GM23338 (cell line): ENCODE measurements at regions not wholly inside any gene's neighbourhood (a gene's known extent, or its start where the extent isn't known, plus 50 kb on each side); places are given as distances from the start of the nearest gene placed in this dataset.

Source experiments
- ATAC-seq: fragments of 200-7000 bp; cut with Tn5 transposase; 3 replicates; pipeline ENCODE4 v1.9.1; 2020
- DNase-seq: peaks from one replicate; pipeline ENCODE4 v3.0.0-alpha.2; 2015; ENCODE audit warnings: low spot score
- H2AFZ ChIP-seq: fragments of 200-600 bp; sonication (generic); 2 replicates; pipeline ENCODE4 v1.8.0; 2016; ENCODE audit warnings: antibody characterized with exemption, mild to moderate bottlenecking, moderate library complexity
- H3F3A ChIP-seq: fragments of 200-600 bp; sonication (generic); replicated peaks from 2 replicates; pipeline ENCODE4 v1.8.0; 2017; ENCODE audit warnings: antibody characterized with exemption, mixed run types, low read depth
- H3K27ac ChIP-seq: fragments of 200-600 bp; sonication (generic); 2 replicates; pipeline ENCODE4 v1.6.1; 2016; ENCODE audit warnings: low read depth
- H3K27me3 ChIP-seq: fragments of 200-600 bp; sonication (generic); 2 replicates; pipeline ENCODE4 v1.8.0; 2016; ENCODE audit warnings: mild to moderate bottlenecking, mixed run types, moderate library complexity; ENCODE audit not compliant: insufficient read depth
- H3K36me3 ChIP-seq: fragments of 200-600 bp; sonication (generic); 2 replicates; pipeline ENCODE4 v1.8.0; 2016; ENCODE audit warnings: mild to moderate bottlenecking; ENCODE audit not compliant: insufficient read depth
- H3K4me1 ChIP-seq: fragments of 200-600 bp; sonication (generic); 2 replicates; pipeline ENCODE4 v1.8.0; 2016; ENCODE audit warnings: mild to moderate bottlenecking, moderate library complexity; ENCODE audit not compliant: insufficient read depth
- H3K4me2 ChIP-seq: fragments of 200-600 bp; sonication (generic); 2 replicates; pipeline ENCODE4 v1.7.1; 2017; ENCODE audit warnings: mixed run types
- H3K4me3 ChIP-seq: fragments of 200-600 bp; sonication (generic); 2 replicates; pipeline ENCODE4 v1.6.1; 2016; ENCODE audit warnings: mixed run types
- H3K79me2 ChIP-seq: fragments of 200-600 bp; sonication (generic); replicated peaks from 2 replicates; pipeline ENCODE4 v1.8.0; 2017; ENCODE audit warnings: mild to moderate bottlenecking; ENCODE audit not compliant: insufficient read depth
- H3K9me2 ChIP-seq: fragments of 200-600 bp; sonication (generic); 2 replicates; pipeline ENCODE4 v1.8.0; 2017; ENCODE audit not compliant: insufficient read depth
- H4K20me1 ChIP-seq: fragments of 200-600 bp; sonication (generic); replicated peaks from 2 replicates; pipeline ENCODE4 v1.8.0; 2017; ENCODE audit warnings: mild to moderate bottlenecking; ENCODE audit not compliant: insufficient read depth
- H3K27ac Mint-ChIP-seq: 2 replicates; pipeline ENCODE4 v1.8.0; 2020; ENCODE audit warnings: inconsistent platforms, mild to moderate bottlenecking, moderate library complexity, mixed read lengths
- H3K27me3 Mint-ChIP-seq: 3 replicates; pipeline ENCODE4 v1.8.0; 2022; ENCODE audit warnings: low read depth, mild to moderate bottlenecking, moderate library complexity, mixed read lengths, inconsistent platforms; ENCODE audit not compliant: insufficient read depth, poor library complexity
- H3K36me3 Mint-ChIP-seq: 3 replicates; pipeline ENCODE4 v1.8.0; 2021; ENCODE audit warnings: low read depth, mild to moderate bottlenecking, inconsistent platforms, moderate library complexity, mixed read lengths
- H3K4me1 Mint-ChIP-seq: 3 replicates; pipeline ENCODE4 v1.8.0; 2020; ENCODE audit warnings: mild to moderate bottlenecking, inconsistent platforms, mixed read lengths
- H3K4me3 Mint-ChIP-seq: 3 replicates; pipeline ENCODE4 v1.8.0; 2021; ENCODE audit warnings: moderate library complexity, mild to moderate bottlenecking, inconsistent platforms, mixed read lengths
- H3K9me3 Mint-ChIP-seq: 3 replicates; pipeline ENCODE4 v1.8.0; 2020; ENCODE audit warnings: moderate library complexity, mild to moderate bottlenecking, inconsistent platforms, mixed read lengths
- CREB1 ChIP-seq: fragments of 250-450 bp; sonication (Bioruptor Pico); IDR thresholded peaks from 2 replicates; pipeline ENCODE4 v1.5.0; 2020; ENCODE audit warnings: low read depth, mild to moderate bottlenecking, moderate library complexity
- EZH2 ChIP-seq: fragments of 200-600 bp; sonication (generic); IDR thresholded peaks from one replicate; pipeline ENCODE4 v1.8.0; 2017; ENCODE audit warnings: antibody characterized with exemption, mild to moderate bottlenecking, low read depth; ENCODE audit not compliant: unreplicated experiment
- EZH2phosphoT487 ChIP-seq: fragments of 200-600 bp; sonication (generic); IDR thresholded peaks from one replicate; pipeline ENCODE4 v1.8.1; 2018; ENCODE audit warnings: antibody characterized with exemption; ENCODE audit not compliant: unreplicated experiment
- JUNB ChIP-seq: IDR thresholded peaks from one replicate; pipeline ENCODE4 v1.6.1; 2016; ENCODE audit warnings: antibody characterized with exemption; ENCODE audit not compliant: unreplicated experiment
- POLR2AphosphoS5 ChIP-seq: IDR thresholded peaks from 2 replicates; pipeline ENCODE4 v1.6.1; 2016; ENCODE audit warnings: antibody characterized with exemption, low read depth
- ZNF114 ChIP-seq: fragments of 250-450 bp; sonication (Bioruptor Pico); IDR thresholded peaks from 2 replicates; pipeline ENCODE4 v1.5.0; 2020; ENCODE audit warnings: mild to moderate bottlenecking, moderate library complexity
- ZNF331 ChIP-seq: fragments of 250-450 bp; sonication (Bioruptor Pico); IDR thresholded peaks from 2 replicates; pipeline ENCODE4 v1.5.0; 2020; ENCODE audit warnings: low read depth, mild to moderate bottlenecking, moderate library complexity
- TF ChIP-seq, protein P1 (sequence below): IDR thresholded peaks from one replicate; pipeline ENCODE4 v1.6.1; 2018; ENCODE audit warnings: antibody characterized with exemption; ENCODE audit not compliant: unreplicated experiment
- TF ChIP-seq, protein P2 (sequence below): fragments of 250-450 bp; sonication (Bioruptor Pico); IDR thresholded peaks from 2 replicates; pipeline ENCODE4 v1.5.0; 2020; ENCODE audit warnings: mild to moderate bottlenecking, moderate library complexity
- TF ChIP-seq, protein P3 (sequence below), 2 experiments: fragments of 200-600 bp in 1 of 2; sonication (generic) in 1 of 2; conservative IDR thresholded peaks; 2 replicates each; pipeline versions ENCODE4 v1.5.1 to v1.6.1; 2016 to 2017; ENCODE audit warnings: antibody characterized with exemption in 2 of 2, low read depth in 2 of 2, mild to moderate bottlenecking in 2 of 2, moderate library complexity in 1 of 2

DNA sequence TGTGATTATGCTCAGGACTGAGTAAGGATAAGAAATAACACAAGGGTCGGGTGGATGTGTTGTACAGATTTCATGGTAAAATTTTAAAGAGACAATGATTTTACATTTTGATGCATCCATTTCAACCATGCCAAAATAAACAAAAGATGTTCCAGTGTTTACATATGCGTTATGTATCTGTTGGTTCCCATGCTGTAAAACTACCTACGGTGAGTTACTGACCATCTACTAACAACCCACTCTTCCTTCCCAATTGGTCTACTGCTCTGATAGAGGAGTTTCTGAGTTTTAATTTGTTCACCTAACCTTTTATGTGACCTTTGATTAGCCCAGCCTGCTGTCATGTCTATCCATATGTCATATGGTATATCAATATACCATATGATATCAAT lies 1697.1 kb downstream of the MAT2B start:
- Histone ChIP-seq H3K27me3 (no peaks in the 10 kb centered on the region), H3K36me3 (no peaks in the 10 kb centered on the region), H3K9me2 (no peaks in the 10 kb centered on the region), H3K4me2 (no peak overlapping the region), H4K20me1 (no peaks in the 10 kb centered on the region), H3K4me1 (peaks cover 22% of the 10 kb centered on the region), H2AFZ (no peak overlapping the region), H3K27ac (no peak overlapping the region), H3K79me2 (no peaks in the 10 kb centered on the region), H3K4me3 (no peak overlapping the region), H3F3A (no peaks in the 10 kb centered on the region)
- Mint-ChIP-seq H3K4me1 (peaks cover 24% of the 10 kb centered on the region), H3K27ac (no peak overlapping the region; the same call in 1 of the 2 replicates), H3K4me3 (no peak overlapping the region), H3K27me3 (peaks cover 2% of the 10 kb centered on the region), H3K36me3 (no peaks in the 10 kb centered on the region; the same call in 2 of the 3 replicates), H3K9me3 (no peaks in the 10 kb centered on the region)
- DNase-seq (no peak), ATAC-seq (no peak)
- TF ChIP-seq, protein P1, sequence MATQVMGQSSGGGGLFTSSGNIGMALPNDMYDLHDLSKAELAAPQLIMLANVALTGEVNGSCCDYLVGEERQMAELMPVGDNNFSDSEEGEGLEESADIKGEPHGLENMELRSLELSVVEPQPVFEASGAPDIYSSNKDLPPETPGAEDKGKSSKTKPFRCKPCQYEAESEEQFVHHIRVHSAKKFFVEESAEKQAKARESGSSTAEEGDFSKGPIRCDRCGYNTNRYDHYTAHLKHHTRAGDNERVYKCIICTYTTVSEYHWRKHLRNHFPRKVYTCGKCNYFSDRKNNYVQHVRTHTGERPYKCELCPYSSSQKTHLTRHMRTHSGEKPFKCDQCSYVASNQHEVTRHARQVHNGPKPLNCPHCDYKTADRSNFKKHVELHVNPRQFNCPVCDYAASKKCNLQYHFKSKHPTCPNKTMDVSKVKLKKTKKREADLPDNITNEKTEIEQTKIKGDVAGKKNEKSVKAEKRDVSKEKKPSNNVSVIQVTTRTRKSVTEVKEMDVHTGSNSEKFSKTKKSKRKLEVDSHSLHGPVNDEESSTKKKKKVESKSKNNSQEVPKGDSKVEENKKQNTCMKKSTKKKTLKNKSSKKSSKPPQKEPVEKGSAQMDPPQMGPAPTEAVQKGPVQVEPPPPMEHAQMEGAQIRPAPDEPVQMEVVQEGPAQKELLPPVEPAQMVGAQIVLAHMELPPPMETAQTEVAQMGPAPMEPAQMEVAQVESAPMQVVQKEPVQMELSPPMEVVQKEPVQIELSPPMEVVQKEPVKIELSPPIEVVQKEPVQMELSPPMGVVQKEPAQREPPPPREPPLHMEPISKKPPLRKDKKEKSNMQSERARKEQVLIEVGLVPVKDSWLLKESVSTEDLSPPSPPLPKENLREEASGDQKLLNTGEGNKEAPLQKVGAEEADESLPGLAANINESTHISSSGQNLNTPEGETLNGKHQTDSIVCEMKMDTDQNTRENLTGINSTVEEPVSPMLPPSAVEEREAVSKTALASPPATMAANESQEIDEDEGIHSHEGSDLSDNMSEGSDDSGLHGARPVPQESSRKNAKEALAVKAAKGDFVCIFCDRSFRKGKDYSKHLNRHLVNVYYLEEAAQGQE: no peak
- TF ChIP-seq POLR2AphosphoS5: no peak
- TF ChIP-seq ZNF331 (CRISPR knock-in tag): no peak
- TF ChIP-seq, protein P2, sequence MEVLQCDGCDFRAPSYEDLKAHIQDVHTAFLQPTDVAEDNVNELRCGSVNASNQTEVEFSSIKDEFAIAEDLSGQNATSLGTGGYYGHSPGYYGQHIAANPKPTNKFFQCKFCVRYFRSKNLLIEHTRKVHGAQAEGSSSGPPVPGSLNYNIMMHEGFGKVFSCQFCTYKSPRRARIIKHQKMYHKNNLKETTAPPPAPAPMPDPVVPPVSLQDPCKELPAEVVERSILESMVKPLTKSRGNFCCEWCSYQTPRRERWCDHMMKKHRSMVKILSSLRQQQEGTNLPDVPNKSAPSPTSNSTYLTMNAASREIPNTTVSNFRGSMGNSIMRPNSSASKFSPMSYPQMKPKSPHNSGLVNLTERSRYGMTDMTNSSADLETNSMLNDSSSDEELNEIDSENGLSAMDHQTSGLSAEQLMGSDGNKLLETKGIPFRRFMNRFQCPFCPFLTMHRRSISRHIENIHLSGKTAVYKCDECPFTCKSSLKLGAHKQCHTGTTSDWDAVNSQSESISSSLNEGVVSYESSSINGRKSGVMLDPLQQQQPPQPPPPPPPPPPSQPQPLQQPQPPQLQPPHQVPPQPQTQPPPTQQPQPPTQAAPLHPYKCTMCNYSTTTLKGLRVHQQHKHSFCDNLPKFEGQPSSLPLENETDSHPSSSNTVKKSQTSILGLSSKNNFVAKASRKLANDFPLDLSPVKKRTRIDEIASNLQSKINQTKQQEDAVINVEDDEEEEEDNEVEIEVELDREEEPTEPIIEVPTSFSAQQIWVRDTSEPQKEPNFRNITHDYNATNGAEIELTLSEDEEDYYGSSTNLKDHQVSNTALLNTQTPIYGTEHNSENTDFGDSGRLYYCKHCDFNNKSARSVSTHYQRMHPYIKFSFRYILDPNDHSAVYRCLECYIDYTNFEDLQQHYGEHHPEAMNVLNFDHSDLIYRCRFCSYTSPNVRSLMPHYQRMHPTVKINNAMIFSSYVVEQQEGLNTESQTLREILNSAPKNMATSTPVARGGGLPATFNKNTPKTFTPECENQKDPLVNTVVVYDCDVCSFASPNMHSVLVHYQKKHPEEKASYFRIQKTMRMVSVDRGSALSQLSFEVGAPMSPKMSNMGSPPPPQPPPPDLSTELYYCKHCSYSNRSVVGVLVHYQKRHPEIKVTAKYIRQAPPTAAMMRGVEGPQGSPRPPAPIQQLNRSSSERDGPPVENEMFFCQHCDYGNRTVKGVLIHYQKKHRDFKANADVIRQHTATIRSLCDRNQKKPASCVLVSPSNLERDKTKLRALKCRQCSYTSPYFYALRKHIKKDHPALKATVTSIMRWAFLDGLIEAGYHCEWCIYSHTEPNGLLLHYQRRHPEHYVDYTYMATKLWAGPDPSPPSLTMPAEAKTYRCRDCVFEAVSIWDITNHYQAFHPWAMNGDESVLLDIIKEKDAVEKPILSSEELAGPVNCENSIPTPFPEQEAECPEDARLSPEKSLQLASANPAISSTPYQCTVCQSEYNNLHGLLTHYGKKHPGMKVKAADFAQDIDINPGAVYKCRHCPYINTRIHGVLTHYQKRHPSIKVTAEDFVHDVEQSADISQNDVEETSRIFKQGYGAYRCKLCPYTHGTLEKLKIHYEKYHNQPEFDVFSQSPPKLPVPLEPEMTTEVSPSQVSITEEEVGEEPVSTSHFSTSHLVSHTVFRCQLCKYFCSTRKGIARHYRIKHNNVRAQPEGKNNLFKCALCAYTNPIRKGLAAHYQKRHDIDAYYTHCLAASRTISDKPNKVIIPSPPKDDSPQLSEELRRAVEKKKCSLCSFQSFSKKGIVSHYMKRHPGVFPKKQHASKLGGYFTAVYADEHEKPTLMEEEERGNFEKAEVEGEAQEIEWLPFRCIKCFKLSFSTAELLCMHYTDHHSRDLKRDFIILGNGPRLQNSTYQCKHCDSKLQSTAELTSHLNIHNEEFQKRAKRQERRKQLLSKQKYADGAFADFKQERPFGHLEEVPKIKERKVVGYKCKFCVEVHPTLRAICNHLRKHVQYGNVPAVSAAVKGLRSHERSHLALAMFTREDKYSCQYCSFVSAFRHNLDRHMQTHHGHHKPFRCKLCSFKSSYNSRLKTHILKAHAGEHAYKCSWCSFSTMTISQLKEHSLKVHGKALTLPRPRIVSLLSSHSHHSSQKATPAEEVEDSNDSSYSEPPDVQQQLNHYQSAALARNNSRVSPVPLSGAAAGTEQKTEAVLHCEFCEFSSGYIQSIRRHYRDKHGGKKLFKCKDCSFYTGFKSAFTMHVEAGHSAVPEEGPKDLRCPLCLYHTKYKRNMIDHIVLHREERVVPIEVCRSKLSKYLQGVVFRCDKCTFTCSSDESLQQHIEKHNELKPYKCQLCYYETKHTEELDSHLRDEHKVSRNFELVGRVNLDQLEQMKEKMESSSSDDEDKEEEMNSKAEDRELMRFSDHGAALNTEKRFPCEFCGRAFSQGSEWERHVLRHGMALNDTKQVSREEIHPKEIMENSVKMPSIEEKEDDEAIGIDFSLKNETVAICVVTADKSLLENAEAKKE (CRISPR knock-in tag): no peak
- TF ChIP-seq, protein P3, sequence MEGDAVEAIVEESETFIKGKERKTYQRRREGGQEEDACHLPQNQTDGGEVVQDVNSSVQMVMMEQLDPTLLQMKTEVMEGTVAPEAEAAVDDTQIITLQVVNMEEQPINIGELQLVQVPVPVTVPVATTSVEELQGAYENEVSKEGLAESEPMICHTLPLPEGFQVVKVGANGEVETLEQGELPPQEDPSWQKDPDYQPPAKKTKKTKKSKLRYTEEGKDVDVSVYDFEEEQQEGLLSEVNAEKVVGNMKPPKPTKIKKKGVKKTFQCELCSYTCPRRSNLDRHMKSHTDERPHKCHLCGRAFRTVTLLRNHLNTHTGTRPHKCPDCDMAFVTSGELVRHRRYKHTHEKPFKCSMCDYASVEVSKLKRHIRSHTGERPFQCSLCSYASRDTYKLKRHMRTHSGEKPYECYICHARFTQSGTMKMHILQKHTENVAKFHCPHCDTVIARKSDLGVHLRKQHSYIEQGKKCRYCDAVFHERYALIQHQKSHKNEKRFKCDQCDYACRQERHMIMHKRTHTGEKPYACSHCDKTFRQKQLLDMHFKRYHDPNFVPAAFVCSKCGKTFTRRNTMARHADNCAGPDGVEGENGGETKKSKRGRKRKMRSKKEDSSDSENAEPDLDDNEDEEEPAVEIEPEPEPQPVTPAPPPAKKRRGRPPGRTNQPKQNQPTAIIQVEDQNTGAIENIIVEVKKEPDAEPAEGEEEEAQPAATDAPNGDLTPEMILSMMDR (conservative IDR thresholded peaks at IDR 0.05; ENCODE audit: low read depth in 2 of 2): no peak
- TF ChIP-seq EZH2phosphoT487: no peak
- TF ChIP-seq CREB1: no peak
- no peak for TF ChIP-seq JUNB
- no peak for TF ChIP-seq EZH2
- no peak for TF ChIP-seq ZNF114
